ENCODE measurements at regions not wholly inside any gene's neighbourhood (a gene's known extent, or its start where the extent isn't known, plus 50 kb on each side); places are given as distances from the start of the nearest gene placed in this dataset.

DNA sequence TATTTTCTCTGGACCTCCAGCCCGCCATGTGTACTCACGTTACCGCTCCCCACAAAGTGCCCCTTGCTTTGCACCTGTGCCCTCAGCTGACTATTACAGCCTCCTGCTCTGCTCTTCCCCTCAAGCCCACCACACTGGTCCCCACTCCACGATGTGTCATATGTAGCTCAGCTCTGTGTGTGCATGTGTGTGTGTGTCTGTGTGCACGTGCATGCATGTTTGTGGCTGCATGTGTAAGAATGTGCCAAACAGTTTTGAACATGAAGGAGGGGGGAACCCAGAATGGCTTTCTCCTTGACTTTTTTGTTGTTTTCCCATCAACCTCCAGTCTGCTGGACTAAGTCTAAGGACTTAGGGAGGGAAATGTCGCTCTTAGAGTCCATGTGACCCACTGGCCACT is 54.8 kb upstream of the BTRC start:
- no peak for DNase-seq (ENCODE audit: low spot score)
- Histone ChIP-seq H3K4me3 (no peak overlapping the region), H3K27ac (no peak overlapping the region)
- TF ChIP-seq CTCF (IDR thresholded peaks at IDR 0.05), result no peak

- no peak overlapping the region for H3K4me3 ChIP-seq
- H3K27ac ChIP-seq, result no peak overlapping the region
- no peak for TF ChIP-seq CTCF (IDR thresholded peaks at IDR 0.05)
- DNase-seq (ENCODE audit: low spot score), result no peak
These were observed 52.7 kb upstream of the BTRC start for GRCh38 chr10:101301111-101301731.

GRCh38 chr10:101303087-101303703 is 50.8 kb upstream of the BTRC start:
- H3K27ac ChIP-seq, result no peak overlapping the region
- DNase-seq (ENCODE audit: low spot score), result no peak
- H3K4me3 ChIP-seq, result no peak overlapping the region
- TF ChIP-seq CTCF (IDR thresholded peaks at IDR 0.05), result no peak

Data from coronary artery (tissue), 2 donors.